ENCODE measurements at regions not wholly inside any gene's neighbourhood (a gene's known extent, or its start where the extent isn't known, plus 50 kb on each side); places are given as distances from the start of the nearest gene placed in this dataset.

- TF ChIP-seq CTCF (IDR thresholded peaks at IDR 0.05; ENCODE audit: low read depth, low read length, missing control alignments), result no peak
- H3K4me3 ChIP-seq (replicated peaks; ENCODE audit: low read depth, low read length), result no peak overlapping the region
- no peak for DNase-seq (ENCODE audit: extremely low read depth, low read depth)
Measured at GRCh38 chr6:95805699-95806098, 210.1 kb upstream of the FUT9 start.

- no peak for TF ChIP-seq CTCF (IDR thresholded peaks at IDR 0.05; ENCODE audit: low read depth, low read length, missing control alignments)
- no peak overlapping the region for H3K4me3 ChIP-seq (replicated peaks; ENCODE audit: low read depth, low read length)
- DNase-seq (ENCODE audit: extremely low read depth, low read depth), result no peak
Measured at GRCh38 chr6:95815389-95816056, 200.3 kb upstream of the FUT9 start.

GRCh38 chr6:95819461-95819860 is 196.3 kb upstream of the FUT9 start:
- H3K4me3 ChIP-seq (replicated peaks; ENCODE audit: low read depth, low read length), result no peak overlapping the region
- no peak for DNase-seq (ENCODE audit: extremely low read depth, low read depth)
- no peak for TF ChIP-seq CTCF (IDR thresholded peaks at IDR 0.05; ENCODE audit: low read depth, low read length, missing control alignments)

- no peak overlapping the region for H3K4me3 ChIP-seq (replicated peaks; ENCODE audit: low read depth, low read length)
- no peak for TF ChIP-seq CTCF (IDR thresholded peaks at IDR 0.05; ENCODE audit: low read depth, low read length, missing control alignments)
- DNase-seq (ENCODE audit: extremely low read depth, low read depth), result no peak
Measured at GRCh38 chr6:95819939-95820338, 195.8 kb upstream of the FUT9 start.

GRCh38 chr6:95830859-95831557 is 184.8 kb upstream of the FUT9 start:
- DNase-seq (ENCODE audit: extremely low read depth, low read depth), result no peak
- TF ChIP-seq CTCF (IDR thresholded peaks at IDR 0.05; ENCODE audit: low read depth, low read length, missing control alignments), result no peak
- no peak overlapping the region for H3K4me3 ChIP-seq (replicated peaks; ENCODE audit: low read depth, low read length)

- no peak overlapping the region for H3K4me3 ChIP-seq (replicated peaks; ENCODE audit: low read depth, low read length)
- no peak for TF ChIP-seq CTCF (IDR thresholded peaks at IDR 0.05; ENCODE audit: low read depth, low read length, missing control alignments)
- DNase-seq (ENCODE audit: extremely low read depth, low read depth), result no peak
Measured at GRCh38 chr6:95837890-95838289, 177.9 kb upstream of the FUT9 start.
